H1 (cell line): ENCODE measurements at regions not wholly inside any gene's neighbourhood (a gene's known extent, or its start where the extent isn't known, plus 50 kb on each side); places are given as distances from the start of the nearest gene placed in this dataset.

ENCODE experiments used
- CTCF ChIA-PET: fragments of 300-600 bp; sonication (Branson Sonifier 250); formaldehyde crosslinking; loops from one replicate; lab custom pipeline; 2021; ENCODE audit not compliant: partially characterized antibody; lab: Charles Lee
- POLR2A ChIA-PET: fragments of 300-600 bp; sonication (Branson Sonifier 250); formaldehyde crosslinking; loops from one replicate; lab custom pipeline; 2021; ENCODE audit warnings: inconsistent platforms; ENCODE audit not compliant: partially characterized antibody; lab: Charles Lee
- DNase-seq, 2 experiments: peaks; one replicate each; pipeline versions ENCODE4 v3.0.0 to v3.0.0-alpha.2; 2010 to 2022; ENCODE audit warnings: low spot score in 2 of 2, low read depth in 1 of 2, mixed read lengths in 1 of 2
- FAIRE-seq: peaks from 2 replicates; lab custom pipeline; 2011; peaks lifted over from hg19 to GRCh38; lab: Jason Lieb, UNC
- H2AFZ ChIP-seq: 2 replicates; pipeline ENCODE4 v1.8.1; 2012; ENCODE audit warnings: low read length, inconsistent platforms
- H2AK5ac ChIP-seq: 2 replicates; pipeline ENCODE4 v1.6.1; 2013; ENCODE audit warnings: low read depth, low read length
- H2BK120ac ChIP-seq: replicated peaks from 2 replicates; pipeline ENCODE3; 2013; ENCODE audit warnings: low read depth, low read length, inconsistent platforms
- H2BK12ac ChIP-seq: 2 replicates; pipeline ENCODE4 v1.6.1; 2013; ENCODE audit warnings: low read depth, low read length
- H2BK15ac ChIP-seq: 2 replicates; pipeline ENCODE4 v1.6.1; 2013; ENCODE audit warnings: low read length
- H2BK20ac ChIP-seq: 2 replicates; pipeline ENCODE4 v1.6.1; 2013; ENCODE audit warnings: low read length
- H2BK5ac ChIP-seq: 2 replicates; pipeline ENCODE4 v1.6.1; 2013; ENCODE audit warnings: low read depth, low read length
- H3K14ac ChIP-seq: 2 replicates; pipeline ENCODE4 v1.6.1; 2013; ENCODE audit warnings: inconsistent platforms; ENCODE audit not compliant: insufficient read length
- H3K18ac ChIP-seq: 2 replicates; pipeline ENCODE4 v1.6.1; 2013; ENCODE audit warnings: low read length; ENCODE audit errors: extremely low read depth
- H3K23ac ChIP-seq: 2 replicates; pipeline ENCODE4 v1.6.1; 2013; ENCODE audit warnings: inconsistent platforms; ENCODE audit not compliant: insufficient read length
- H3K23me2 ChIP-seq: 2 replicates; pipeline ENCODE4 v1.6.1; 2013; ENCODE audit warnings: low read depth, low read length
- H3K27ac ChIP-seq: 2 replicates; pipeline ENCODE4 v1.6.1; 2011; ENCODE audit warnings: low read depth, low read length, inconsistent platforms
- H3K27me3 ChIP-seq, 4 experiments: replicated peaks in 1 of 4; 1 replicate in 1 of 4; 2 replicates in 3 of 4; pipeline versions ENCODE4 v1.6.1 to v1.8.1; 2011 to 2013; ENCODE audit warnings: low read length in 3 of 4, mild to moderate bottlenecking in 3 of 4, inconsistent platforms in 2 of 4, mixed read lengths in 2 of 4, moderate library complexity in 1 of 4; ENCODE audit not compliant: control insufficient read depth in 3 of 4, insufficient read depth in 3 of 4; ENCODE audit errors: extremely low read depth in 1 of 4
- H3K36me3 ChIP-seq, 4 experiments: 2 replicates each; pipeline versions ENCODE4 v1.6.1 to v1.8.1; 2011 to 2013; ENCODE audit warnings: mild to moderate bottlenecking in 4 of 4, low read length in 3 of 4, moderate library complexity in 2 of 4, control low read depth in 1 of 4, inconsistent platforms in 1 of 4; ENCODE audit not compliant: insufficient read depth in 4 of 4, control insufficient read depth in 2 of 4
- H3K4ac ChIP-seq: replicated peaks from 2 replicates; pipeline ENCODE3; 2013; ENCODE audit warnings: low read length, low read depth, mixed read lengths, inconsistent platforms; ENCODE audit not compliant: insufficient read length
- H3K4me1 ChIP-seq, 4 experiments: replicated peaks in 1 of 4; 1 replicate in 1 of 4; 2 replicates in 3 of 4; pipeline versions ENCODE4 v1.6.1 to v1.8.1; 2011 to 2013; ENCODE audit warnings: low read length in 3 of 4, inconsistent platforms in 2 of 4, mixed read lengths in 1 of 4; ENCODE audit not compliant: insufficient read depth in 4 of 4, control insufficient read depth in 3 of 4
- H3K4me2 ChIP-seq, 2 experiments: 2 replicates each; pipeline versions ENCODE4 v1.6.1 to v1.8.1; 2011 to 2013; ENCODE audit warnings: low read depth in 2 of 2, low read length in 2 of 2, control low read depth in 1 of 2, inconsistent platforms in 1 of 2, mild to moderate bottlenecking in 1 of 2; ENCODE audit not compliant: insufficient read depth in 1 of 2
- H3K4me3 ChIP-seq, 4 experiments: fragments of 200-600, 300-600 bp in 1 of 4; sonication (generic), shearing (Covaris generic), sonication (Bioruptor Twin) in 1 of 4; 2 replicates each; pipeline versions ENCODE4 v1.5.1 to v1.8.1; 2011 to 2016; ENCODE audit warnings: low read length in 4 of 4, low read depth in 3 of 4, control low read depth in 2 of 4, inconsistent platforms in 2 of 4, mild to moderate bottlenecking in 2 of 4, mixed read lengths in 1 of 4, moderate library complexity in 1 of 4; ENCODE audit not compliant: insufficient read depth in 2 of 4; ENCODE audit errors: extremely low read depth in 1 of 4
- H3K56ac ChIP-seq: replicated peaks from 2 replicates; pipeline ENCODE3; 2013; ENCODE audit warnings: low read depth, mild to moderate bottlenecking, mixed read lengths, low read length, inconsistent platforms; ENCODE audit not compliant: insufficient read length
- H3K79me1 ChIP-seq: 2 replicates; pipeline ENCODE4 v1.6.1; 2013; ENCODE audit warnings: low read depth, low read length, control low read depth
- H3K79me2 ChIP-seq, 2 experiments: 2 replicates each; pipeline versions ENCODE4 v1.6.1 to v1.8.1; 2012 to 2013; ENCODE audit warnings: low read length in 2 of 2, mild to moderate bottlenecking in 2 of 2, inconsistent platforms in 1 of 2; ENCODE audit not compliant: insufficient read depth in 2 of 2, control insufficient read depth in 1 of 2
- H3K9ac ChIP-seq, 4 experiments: replicated peaks in 1 of 4; 1 replicate in 1 of 4; 2 replicates in 3 of 4; pipeline versions ENCODE4 v1.6.1 to v1.8.1; 2011 to 2013; ENCODE audit warnings: low read depth in 3 of 4, low read length in 3 of 4, control low read depth in 2 of 4, mild to moderate bottlenecking in 2 of 4, moderate library complexity in 2 of 4, inconsistent platforms in 1 of 4; ENCODE audit errors: extremely low read depth in 1 of 4
- H3K9me3 ChIP-seq, 2 experiments: 2 replicates each; pipeline versions ENCODE4 v1.6.1 to v1.8.1; 2012 to 2013; ENCODE audit warnings: mild to moderate bottlenecking in 2 of 2, moderate library complexity in 2 of 2, control low read depth in 1 of 2, inconsistent platforms in 1 of 2, low read depth in 1 of 2, low read length in 1 of 2, mixed read lengths in 1 of 2; ENCODE audit not compliant: insufficient read depth in 2 of 2
- H4K20me1 ChIP-seq, 2 experiments: replicated peaks in 1 of 2; 2 replicates each; pipeline versions ENCODE3 to v1.8.1; 2011 to 2013; ENCODE audit warnings: inconsistent platforms in 2 of 2, low read length in 2 of 2, mild to moderate bottlenecking in 1 of 2; ENCODE audit not compliant: insufficient read depth in 2 of 2, control insufficient read depth in 1 of 2
- H4K5ac ChIP-seq: 2 replicates; pipeline ENCODE4 v1.6.1; 2013; ENCODE audit warnings: low read length, low read depth, mixed read lengths, inconsistent platforms; ENCODE audit not compliant: insufficient read length
- H4K8ac ChIP-seq: 2 replicates; pipeline ENCODE4 v1.8.0; 2013; ENCODE audit warnings: mild to moderate bottlenecking, moderate library complexity, low read length, inconsistent platforms; ENCODE audit not compliant: insufficient read depth; ENCODE audit errors: extremely low read depth
- H4K91ac ChIP-seq: replicated peaks from 2 replicates; pipeline ENCODE3; 2013; ENCODE audit warnings: low read length, mixed read lengths, inconsistent platforms; ENCODE audit not compliant: insufficient read length
- BCL11A ChIP-seq, 2 experiments: IDR thresholded peaks; one replicate each; pipeline ENCODE4 v1.6.1; 2011; ENCODE audit warnings: low read depth in 2 of 2, low read length in 2 of 2, mild to moderate bottlenecking in 2 of 2
- BRCA1 ChIP-seq: IDR thresholded peaks from 2 replicates; pipeline ENCODE4 v1.6.1; 2012; ENCODE audit warnings: low read depth, low read length, improper control_type of control experiment
- CHD1 ChIP-seq: IDR thresholded peaks from 2 replicates; pipeline ENCODE4 v1.6.1; 2012; ENCODE audit warnings: low read depth, low read length, improper control_type of control experiment
- FOSL1 ChIP-seq: IDR thresholded peaks from 2 replicates; pipeline ENCODE4 v1.6.1; 2011; ENCODE audit warnings: mild to moderate bottlenecking, low read depth, low read length, moderate library complexity; ENCODE audit not compliant: insufficient read depth
- JUND ChIP-seq: IDR thresholded peaks from 2 replicates; pipeline ENCODE4 v1.6.1; 2011; ENCODE audit warnings: mild to moderate bottlenecking, improper control_type of control experiment, low read length
- KDM4A ChIP-seq: IDR thresholded peaks from one replicate; pipeline ENCODE4 v1.7.1; 2012; ENCODE audit warnings: low read depth, mild to moderate bottlenecking, moderate library complexity, low read length, inconsistent platforms; ENCODE audit not compliant: severe bottlenecking
- NANOG ChIP-seq: IDR thresholded peaks from 2 replicates; pipeline ENCODE4 v1.6.1; 2011; ENCODE audit warnings: low read length, low read depth, mild to moderate bottlenecking, inconsistent platforms; ENCODE audit not compliant: insufficient read depth, poor library complexity, severe bottlenecking
- PHF8 ChIP-seq: fragments of 200-600 bp; sonication (generic); conservative IDR thresholded peaks from 2 replicates; pipeline ENCODE4 v1.7.1; 2012; ENCODE audit warnings: low read depth, mild to moderate bottlenecking, inconsistent platforms, low read length, moderate library complexity
- RBBP5 ChIP-seq: IDR thresholded peaks from 2 replicates; pipeline ENCODE4 v1.7.1; 2012; ENCODE audit warnings: low read depth, mild to moderate bottlenecking, inconsistent platforms, low read length, moderate library complexity, borderline replicate concordance
- RNF2 ChIP-seq: fragments of 200-900, 300-1000 bp; sonication (generic); IDR thresholded peaks from 2 replicates; pipeline ENCODE4 v1.7.1; 2016; ENCODE audit warnings: borderline replicate concordance, low read depth, mild to moderate bottlenecking, antibody characterized with exemption, low read length; ENCODE audit not compliant: poor library complexity, severe bottlenecking; ENCODE audit errors: missing control alignments
- TAF1 ChIP-seq: IDR thresholded peaks from 2 replicates; pipeline ENCODE4 v1.6.1; 2011; ENCODE audit warnings: mild to moderate bottlenecking, low read depth, low read length
- TBP ChIP-seq: IDR thresholded peaks from 2 replicates; pipeline ENCODE4 v1.6.1; 2011; ENCODE audit warnings: low read depth, low read length, improper control_type of control experiment
- WGBS, 2 experiments: shearing (Covaris generic) in 1 of 2; methylation state at CpG; one replicate each; pipeline versions ENCODE4 v1.1.6 to v1.1.7; 2013 to 2015; ENCODE audit warnings: low lambda C conversion rate in 2 of 2, mixed read lengths in 2 of 2, inconsistent platforms in 1 of 2, low coverage in 1 of 2, missing lambda C conversion rate in 1 of 2; ENCODE audit not compliant: insufficient replicate concordance in 2 of 2, insufficient coverage in 1 of 2, insufficient read length in 1 of 2; ENCODE audit errors: extremely low coverage in 1 of 2, missing lambda C conversion rate in 1 of 2; 5-methylcytosine and 5-hydroxymethylcytosine counted together
- TF ChIP-seq, protein P1 (sequence below): IDR thresholded peaks from 2 replicates; pipeline ENCODE4 v1.6.1; 2012; ENCODE audit warnings: low read length, inconsistent platforms

DNA sequence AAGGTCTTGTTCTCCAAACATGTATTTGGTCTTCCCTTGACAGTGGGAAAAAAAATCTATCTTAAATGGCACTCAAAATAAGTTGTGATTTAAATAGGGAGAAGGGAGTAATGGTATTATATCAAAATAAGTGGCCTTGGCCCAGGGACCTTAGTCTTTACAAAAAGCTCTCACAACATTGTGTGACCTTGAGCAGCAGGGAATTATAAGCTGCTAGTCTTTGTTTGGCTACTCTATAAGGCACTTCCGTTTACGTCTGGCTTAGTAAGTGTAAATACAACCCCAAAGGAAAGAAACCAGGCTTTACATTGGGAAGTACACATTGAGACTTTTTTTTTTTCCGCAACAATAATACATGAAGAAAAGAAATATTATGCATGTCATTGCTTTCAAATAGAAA is 734.0 kb upstream of the LINC00305 start:
- H2AFZ ChIP-seq: no peak overlapping the region
- CTCF ChIA-PET: interaction anchor here (0.6 kb wide), 1 partner anchor 214 kb away, joined by 5 read pairs; no protein-coding TSS in a partner anchor
- H3K36me3 ChIP-seq: no peaks in the 10 kb centered on the region
- H3K79me1 ChIP-seq: no peaks in the 10 kb centered on the region
- no peak overlapping the region for H3K56ac ChIP-seq
- POLR2A ChIA-PET: no interaction called here
- 94% methylated on average over 3 of the region's 3 CpGs; no CpG with 5 or more reads in 1 of the 2 experiments for WGBS, 2 experiments
- H4K8ac ChIP-seq: no peak overlapping the region
- FAIRE-seq (no peak), DNase-seq (no peak)
- H2BK20ac ChIP-seq: no peak overlapping the region
- H2BK120ac ChIP-seq: no peak overlapping the region
- H3K79me2 ChIP-seq: no peaks in the 10 kb centered on the region
- H3K23me2 ChIP-seq: no peaks in the 10 kb centered on the region
- no peaks in the 10 kb centered on the region for H3K27me3 ChIP-seq
- no peak overlapping the region for H3K18ac ChIP-seq
- H3K4me2 ChIP-seq: no peak overlapping the region
- no peak overlapping the region for H4K5ac ChIP-seq
- no peak overlapping the region for H3K23ac ChIP-seq
- no peak overlapping the region for H2AK5ac ChIP-seq
- H2BK15ac ChIP-seq: no peak overlapping the region
- no peak overlapping the region for H2BK5ac ChIP-seq
- no peak overlapping the region for H4K91ac ChIP-seq
- no peak overlapping the region for H3K4ac ChIP-seq
- no peak overlapping the region for H3K4me3 ChIP-seq
- no peak overlapping the region for H3K9ac ChIP-seq
- H2BK12ac ChIP-seq: no peak overlapping the region
- no peaks in the 10 kb centered on the region for H4K20me1 ChIP-seq
- H3K14ac ChIP-seq: no peak overlapping the region
- no peak overlapping the region for H3K27ac ChIP-seq
- no peaks in the 10 kb centered on the region; a peak in 1 of 4 replicates for H3K9me3 ChIP-seq
- no peaks in the 10 kb centered on the region for H3K4me1 ChIP-seq
- TF ChIP-seq CHD1: no peak
- TF ChIP-seq, protein P1, sequence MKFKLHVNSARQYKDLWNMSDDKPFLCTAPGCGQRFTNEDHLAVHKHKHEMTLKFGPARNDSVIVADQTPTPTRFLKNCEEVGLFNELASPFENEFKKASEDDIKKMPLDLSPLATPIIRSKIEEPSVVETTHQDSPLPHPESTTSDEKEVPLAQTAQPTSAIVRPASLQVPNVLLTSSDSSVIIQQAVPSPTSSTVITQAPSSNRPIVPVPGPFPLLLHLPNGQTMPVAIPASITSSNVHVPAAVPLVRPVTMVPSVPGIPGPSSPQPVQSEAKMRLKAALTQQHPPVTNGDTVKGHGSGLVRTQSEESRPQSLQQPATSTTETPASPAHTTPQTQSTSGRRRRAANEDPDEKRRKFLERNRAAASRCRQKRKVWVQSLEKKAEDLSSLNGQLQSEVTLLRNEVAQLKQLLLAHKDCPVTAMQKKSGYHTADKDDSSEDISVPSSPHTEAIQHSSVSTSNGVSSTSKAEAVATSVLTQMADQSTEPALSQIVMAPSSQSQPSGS: no peak
- no peak for TF ChIP-seq TBP
- TF ChIP-seq BCL11A (IDR thresholded peaks at IDR 0.05; ENCODE audit: low read depth in 2 of 2, low read length in 2 of 2): no peak
- TF ChIP-seq KDM4A: no peak
- no peak for TF ChIP-seq NANOG
- TF ChIP-seq PHF8: no peak
- TF ChIP-seq JUND: no peak
- no peak for TF ChIP-seq FOSL1
- TF ChIP-seq RNF2: no peak
- no peak for TF ChIP-seq TAF1
- no peak for TF ChIP-seq BRCA1
- no peak for TF ChIP-seq RBBP5
